DMS53 treated with DMSO at 0.1 percent for 48 hours (cell line): ENCODE measurements at regions not wholly inside any gene's neighbourhood (a gene's known extent, or its start where the extent isn't known, plus 50 kb on each side); places are given as distances from the start of the nearest gene placed in this dataset.

ENCODE experiments used
- DNase-seq: peaks from one replicate; lab custom pipeline; 2025; ENCODE audit not compliant: unreplicated experiment; lab: John Stamatoyannopoulos, UW

DNA sequence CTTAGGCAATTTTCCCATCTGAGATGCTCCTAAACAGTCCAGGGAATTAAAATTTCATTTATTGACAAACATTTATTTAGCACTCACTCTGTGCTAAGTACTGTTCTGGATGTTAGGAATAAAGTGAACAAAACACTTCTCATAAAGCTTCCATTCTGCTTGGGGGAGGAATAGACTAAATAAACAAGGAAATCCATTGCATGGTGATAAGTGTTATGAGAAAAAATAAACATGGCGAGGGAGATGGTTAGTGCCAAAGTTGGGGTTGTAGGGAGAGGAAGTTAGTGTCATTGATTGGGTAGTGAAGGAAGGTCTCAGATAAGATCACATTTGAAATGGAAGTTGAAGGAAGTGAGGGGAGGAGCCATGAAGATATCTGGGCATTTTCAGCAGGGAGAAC is 72.2 kb upstream of the CES5A start:
- no peak for DNase-seq

DNA sequence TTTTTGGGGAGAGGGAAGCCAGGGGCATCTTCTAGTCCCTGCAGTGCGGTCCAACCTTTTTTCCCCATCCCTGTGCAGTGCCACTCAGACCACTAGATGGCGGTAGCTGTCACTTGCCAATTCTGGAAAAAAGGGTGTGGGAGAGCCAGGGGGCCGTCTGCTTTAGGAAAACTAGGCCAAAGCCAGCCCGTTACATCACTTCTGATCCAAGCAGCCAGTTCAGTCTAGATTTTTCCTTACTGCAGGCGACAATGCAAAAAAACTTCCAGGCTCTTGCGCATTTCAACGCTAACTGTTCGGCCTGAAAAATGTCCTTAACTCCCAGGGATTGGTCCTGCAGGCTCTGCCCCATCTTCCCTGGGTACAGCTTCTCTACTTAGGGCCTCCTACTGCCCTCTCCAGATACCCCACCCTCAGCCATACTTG is 69.2 kb upstream of the CES5A start:
- DNase-seq = peak; percentile 33

- DNase-seq = no peak
Observed at GRCh38 chr16:55943267-55943666, 68.1 kb upstream of the CES5A start.

DNA sequence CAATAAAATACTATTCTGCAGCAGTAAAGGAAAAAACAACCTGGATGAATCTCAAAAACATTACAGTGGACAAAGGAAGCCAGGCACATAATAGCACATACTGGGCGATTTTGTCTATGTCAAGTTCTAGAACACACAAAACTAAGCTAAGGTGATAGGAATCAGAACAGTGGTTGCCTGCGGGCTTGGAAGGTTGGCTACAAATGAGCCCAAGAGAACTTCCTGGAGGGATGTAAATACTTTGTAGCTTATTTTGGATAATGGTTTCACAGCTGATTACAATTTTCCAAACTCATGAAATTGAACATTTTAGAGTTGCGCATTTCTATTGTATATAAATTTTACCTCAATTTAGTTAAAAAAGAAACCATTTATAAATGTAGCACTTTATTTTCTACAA is 67.6 kb upstream of the CES5A start:
- DNase-seq = no peak

GRCh38 chr16:55941552-55941951 is 66.4 kb upstream of the CES5A start:
- DNase-seq = no peak

DNA sequence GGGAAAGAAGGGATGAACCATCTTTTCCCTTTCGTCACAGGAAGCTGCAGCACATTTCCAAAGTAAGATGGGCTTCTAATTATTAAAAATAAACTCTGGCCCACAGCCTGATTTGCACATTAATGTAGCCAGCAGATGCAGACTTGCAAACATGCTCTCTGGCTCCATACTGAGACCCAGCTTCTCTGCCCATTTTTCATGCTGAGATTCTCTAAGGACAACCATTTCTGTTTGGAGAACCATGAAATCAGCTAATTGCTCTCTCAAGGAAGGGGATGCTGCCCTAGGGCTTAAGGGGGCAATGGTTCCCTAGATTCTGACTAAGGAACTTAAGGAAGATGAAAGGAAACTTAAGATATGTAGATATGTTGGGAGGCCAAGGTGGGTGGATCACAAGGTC is 63.0 kb upstream of the CES5A start:
- no peak for DNase-seq

DNA sequence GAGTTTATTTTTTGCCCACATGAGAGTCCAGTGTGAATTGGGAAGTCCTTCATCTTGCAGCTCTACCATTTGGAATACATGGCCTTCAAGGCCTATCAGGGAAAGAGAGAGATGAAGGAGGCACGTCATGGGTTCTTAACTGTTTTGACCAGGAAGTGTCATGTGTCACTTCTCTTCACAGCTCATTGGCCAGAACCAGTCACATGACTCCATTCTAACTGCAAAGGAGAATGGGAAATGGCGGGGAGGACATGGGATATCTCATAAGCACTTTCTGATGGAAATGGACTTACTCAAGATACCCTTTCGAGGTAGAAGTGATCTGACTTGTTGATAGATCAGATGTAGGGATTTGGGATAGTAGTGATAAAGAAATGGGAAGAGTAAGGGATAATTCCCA is 57.9 kb upstream of the CES5A start:
- no peak for DNase-seq

DNA sequence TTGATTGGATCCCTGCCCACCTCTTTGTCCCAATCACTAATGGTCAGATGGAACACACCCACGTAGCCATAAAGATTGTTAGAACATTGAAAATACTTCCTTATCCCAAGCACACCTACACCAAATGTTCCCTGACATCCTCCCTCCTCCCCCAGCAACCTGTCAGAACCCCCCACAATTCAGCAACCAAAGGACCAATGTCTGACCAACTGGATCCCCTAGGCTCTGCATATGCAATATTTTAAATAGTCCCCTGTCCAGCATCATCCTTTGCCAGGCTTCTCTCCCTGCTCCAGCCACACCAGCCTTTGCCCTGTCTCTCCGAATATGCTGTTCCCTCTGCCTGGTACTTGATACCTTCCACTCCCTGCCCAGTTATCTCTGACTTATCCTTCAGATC is 54.9 kb upstream of the CES5A start:
- no peak for DNase-seq

- no peak for DNase-seq
Observed at GRCh38 chr16:55929181-55929580, 54.0 kb upstream of the CES5A start.

DNA sequence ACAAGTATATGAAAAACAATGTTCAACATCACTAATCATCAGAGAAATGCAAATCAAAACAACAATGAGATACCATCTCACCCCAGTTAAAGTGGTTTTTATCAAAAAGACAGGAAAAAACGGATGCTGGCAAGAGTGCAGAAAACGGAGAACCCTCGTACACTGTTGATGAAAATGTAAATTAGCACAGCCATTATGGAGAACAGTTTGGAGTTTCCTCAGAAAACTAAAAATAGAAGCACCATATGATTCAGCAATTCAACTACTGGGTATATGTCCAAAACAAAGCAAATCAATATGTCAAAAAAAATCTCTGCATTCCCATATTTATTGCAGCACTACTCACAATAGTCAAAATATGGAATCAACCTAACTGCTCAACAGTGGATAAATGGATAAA is 50.1 kb upstream of the CES5A start:
- DNase-seq = no peak
